WTC11 (cell line): ENCODE measurements at regions not wholly inside any gene's neighbourhood (a gene's known extent, or its start where the extent isn't known, plus 50 kb on each side); places are given as distances from the start of the nearest gene placed in this dataset.

Experiments
- ATAC-seq: fragments of 200-7000 bp; cut with Tn5 transposase; 2 replicates; pipeline ENCODE4 v1.10.0; 2021; ENCODE audit warnings: mild to moderate bottlenecking, moderate library complexity
- CTCF ChIA-PET: fragments of 300-600 bp; sonication (Branson Sonifier 250); formaldehyde crosslinking; loops from one replicate; lab custom pipeline; 2021; ENCODE audit warnings: antibody characterized with exemption; lab: Charles Lee
- POLR2A ChIA-PET: fragments of 350-600 bp; sonication (Branson Sonifier 250); formaldehyde crosslinking; loops from one replicate; lab custom pipeline; 2021; ENCODE audit warnings: antibody characterized with exemption; lab: Charles Lee
- DNase-seq: peaks from one replicate; pipeline ENCODE4 v3.0.0; 2021; ENCODE audit warnings: low spot score
- H3K27ac Mint-ChIP-seq: 2 replicates; pipeline ENCODE4 v1.8.0; 2021; ENCODE audit warnings: mixed read lengths
- H3K27me3 Mint-ChIP-seq: 2 replicates; pipeline ENCODE4 v1.8.0; 2021; ENCODE audit warnings: low read depth, mild to moderate bottlenecking, moderate library complexity, mixed read lengths
- H3K36me3 Mint-ChIP-seq: 2 replicates; pipeline ENCODE4 v1.8.0; 2021; ENCODE audit warnings: mixed read lengths
- H3K4me1 Mint-ChIP-seq: 2 replicates; pipeline ENCODE4 v1.8.0; 2022; ENCODE audit warnings: mixed read lengths
- H3K4me3 Mint-ChIP-seq: 2 replicates; pipeline ENCODE4 v1.8.0; 2021; ENCODE audit warnings: mild to moderate bottlenecking, moderate library complexity, mixed read lengths
- H3K9me3 Mint-ChIP-seq: 2 replicates; pipeline ENCODE4 v1.8.0; 2021; ENCODE audit warnings: mixed read lengths
- AR ChIP-seq: fragments of 250-450 bp; sonication (Bioruptor Pico); IDR thresholded peaks from 2 replicates; pipeline ENCODE4 v1.9.0; 2021; ENCODE audit warnings: mild to moderate bottlenecking
- ATF1 ChIP-seq: sonication (generic); formaldehyde crosslinking; IDR thresholded peaks from 2 replicates; pipeline ENCODE4 v1.8.1; 2023; ENCODE audit warnings: mild to moderate bottlenecking, moderate library complexity, missing genetic modification reagents
- CBFB ChIP-seq: sonication (generic); formaldehyde crosslinking; IDR thresholded peaks from 2 replicates; pipeline ENCODE4 v1.8.1; 2022; ENCODE audit warnings: mild to moderate bottlenecking, low read depth, missing genetic modification reagents
- CTCF ChIP-seq: fragments of 200-600 bp; IDR thresholded peaks from 2 replicates; pipeline ENCODE4 v1.8.0; 2022; ENCODE audit warnings: antibody characterized with exemption
- E2F1 ChIP-seq: sonication (generic); formaldehyde crosslinking; IDR thresholded peaks from 2 replicates; pipeline ENCODE4 v1.8.0; 2022; ENCODE audit warnings: mild to moderate bottlenecking, missing genetic modification reagents
- ELF4 ChIP-seq: sonication (generic); formaldehyde crosslinking; IDR thresholded peaks from 2 replicates; pipeline ENCODE4 v1.8.1; 2022; ENCODE audit warnings: low read depth, mild to moderate bottlenecking, moderate library complexity, missing genetic modification reagents
- JAZF1 ChIP-seq: fragments of 250-450 bp; sonication (Bioruptor Pico); IDR thresholded peaks from 2 replicates; pipeline ENCODE4 v1.9.0; 2021; ENCODE audit warnings: moderate library complexity, mild to moderate bottlenecking, inconsistent platforms
- OVOL2 ChIP-seq: fragments of 250-450 bp; sonication (Bioruptor Pico); IDR thresholded peaks from 2 replicates; pipeline ENCODE4 v1.9.0; 2021; ENCODE audit warnings: mild to moderate bottlenecking, borderline replicate concordance
- PREB ChIP-seq: sonication (generic); formaldehyde crosslinking; IDR thresholded peaks from 2 replicates; pipeline ENCODE4 v1.8.1; 2022; ENCODE audit warnings: mild to moderate bottlenecking, missing genetic modification reagents, moderate library complexity, borderline replicate concordance
- TEAD4 ChIP-seq: sonication (generic); formaldehyde crosslinking; IDR thresholded peaks from 2 replicates; pipeline ENCODE4 v1.8.0; 2022; ENCODE audit warnings: mild to moderate bottlenecking, missing genetic modification reagents
- ZNF121 ChIP-seq: sonication (generic); formaldehyde crosslinking; IDR thresholded peaks from 2 replicates; pipeline ENCODE4 v1.8.0; 2023; ENCODE audit warnings: missing genetic modification reagents
- ZNF219 ChIP-seq: sonication (generic); formaldehyde crosslinking; IDR thresholded peaks from 2 replicates; pipeline ENCODE4 v1.8.0; 2023; ENCODE audit warnings: missing genetic modification reagents, mild to moderate bottlenecking, borderline replicate concordance
- ZNF232 ChIP-seq: sonication (generic); formaldehyde crosslinking; IDR thresholded peaks from 2 replicates; pipeline ENCODE4 v1.8.0; 2022; ENCODE audit warnings: mild to moderate bottlenecking, missing genetic modification reagents
- ZNF396 ChIP-seq: fragments of 250-450 bp; sonication (Bioruptor Pico); IDR thresholded peaks from 2 replicates; pipeline ENCODE4 v1.8.0; 2021; ENCODE audit warnings: mild to moderate bottlenecking, moderate library complexity, borderline replicate concordance
- ZNF425 ChIP-seq: fragments of 250-450 bp; sonication (Bioruptor Pico); conservative IDR thresholded peaks from 2 replicates; pipeline ENCODE4 v1.9.0; 2021; ENCODE audit warnings: mild to moderate bottlenecking
- ZNF671 ChIP-seq: fragments of 250-450 bp; sonication (Bioruptor Pico); IDR thresholded peaks from 2 replicates; pipeline ENCODE4 v1.8.0; 2021; ENCODE audit warnings: mild to moderate bottlenecking

- CTCF ChIA-PET = no interaction called here
- Mint-ChIP-seq H3K4me3 (no peak overlapping the region), H3K4me1 (no peaks in the 10 kb centered on the region), H3K9me3 (peaks cover 11% of the 10 kb centered on the region), H3K36me3 (no peaks in the 10 kb centered on the region), H3K27ac (no peak overlapping the region), H3K27me3 (no peaks in the 10 kb centered on the region)
- ATAC-seq = no peak
- TF ChIP-seq OVOL2 (CRISPR knock-in tag) (no peak), ZNF219 (CRISPR knock-in tag) (no peak), CBFB (no peak), AR (CRISPR knock-in tag) (no peak), CTCF (no peak), ZNF671 (CRISPR knock-in tag) (no peak), PREB (CRISPR knock-in tag) (no peak), ZNF121 (CRISPR knock-in tag) (no peak)
- DNase-seq = no peak
- POLR2A ChIA-PET = no interaction called here
Measured at GRCh38 chr7:110027385-110027784, 1063.5 kb upstream of the LRRN3 start.

- Mint-ChIP-seq H3K36me3 (no peaks in the 10 kb centered on the region; the same call in 1 of the 2 replicates), H3K4me1 (peaks cover 2% of the 10 kb centered on the region; the same call in 1 of the 2 replicates), H3K9me3 (peaks cover 17% of the 10 kb centered on the region)
- no peak for DNase-seq
- ATAC-seq = no peak
- TF ChIP-seq ZNF425 (CRISPR knock-in tag) (no peak), ELF4 (CRISPR knock-in tag) (no peak), ZNF232 (CRISPR knock-in tag) (no peak), JAZF1 (CRISPR knock-in tag) (no peak), TEAD4 (no peak), ATF1 (CRISPR knock-in tag) (no peak), ZNF396 (no peak), E2F1 (CRISPR knock-in tag) (no peak)
- TF ChIP-seq, all 79 proteins: peak for 0
- H3K27ac Mint-ChIP-seq = no peak overlapping the region
- ChIA-PET CTCF (no interaction called here), POLR2A (no interaction called here)
- no peak overlapping the region for H3K4me3 Mint-ChIP-seq
- H3K27me3 Mint-ChIP-seq = no peaks in the 10 kb centered on the region
Measured at GRCh38 chr7:110043519-110043918, 1047.4 kb upstream of the LRRN3 start.
